Sigmoid colon (tissue), 6 donors: ENCODE measurements at regions not wholly inside any gene's neighbourhood (a gene's known extent, or its start where the extent isn't known, plus 50 kb on each side); places are given as distances from the start of the nearest gene placed in this dataset.

Source experiments
- DNase-seq: peaks from one replicate; pipeline ENCODE4 v3.0.0-alpha.2; 2019
- H3K27ac ChIP-seq, 4 donors: fragments of 200-600 bp; sonication (generic); one replicate each; pipeline ENCODE4 v1.5.1; 2016 to 2019; ENCODE audit warnings: mild to moderate bottlenecking in 1 of 4
- H3K27me3 ChIP-seq, 3 donors: fragments of 200-600 bp; sonication (generic); one replicate each; pipeline ENCODE4 v1.5.1; 2019; ENCODE audit warnings: mild to moderate bottlenecking in 1 of 3
- H3K36me3 ChIP-seq, 4 donors: fragments of 200-600 bp; sonication (generic); one replicate each; pipeline ENCODE4 v1.5.1; 2016 to 2019
- H3K4me1 ChIP-seq, 4 donors: fragments of 200-600 bp; sonication (generic); one replicate each; pipeline ENCODE4 v1.5.1; 2017 to 2019
- H3K4me3 ChIP-seq, 4 donors: fragments of 200-600 bp; sonication (generic); one replicate each; pipeline ENCODE4 v1.5.1; 2017 to 2019; ENCODE audit warnings: mild to moderate bottlenecking in 2 of 4, moderate library complexity in 1 of 4
- H3K9me3 ChIP-seq, 4 donors: fragments of 200-600 bp in 3 of 4; sonication (generic) in 3 of 4; one replicate each; pipeline versions ENCODE4 v1.5.1 to v1.6.1; 2013 to 2019
- EP300 ChIP-seq, 4 donors: sonication (generic); formaldehyde crosslinking; IDR thresholded peaks; one replicate each; pipeline ENCODE4 v1.6.1; 2017; ENCODE audit warnings: antibody characterized with exemption in 4 of 4
- POLR2A ChIP-seq, 2 donors: fragments of 450-650 bp; IDR thresholded peaks; one replicate each; pipeline ENCODE4 v1.6.1; 2016; ENCODE audit warnings: antibody characterized with exemption in 2 of 2, mild to moderate bottlenecking in 2 of 2, moderate library complexity in 2 of 2
- POLR2AphosphoS5 ChIP-seq, 4 donors: sonication (generic); formaldehyde crosslinking; IDR thresholded peaks; one replicate each; pipeline ENCODE4 v1.6.1; 2017; ENCODE audit warnings: antibody characterized with exemption in 4 of 4
- WGBS, 2 donors: extraction: QIAGEN DNeasy Blood & Tissue Kit; methylation state at CpG; one replicate each; pipeline ENCODE4 v1.1.7; 2013; 5-methylcytosine and 5-hydroxymethylcytosine counted together
- intact Hi-C: fragments of 100-400 bp; cut with DNase I; formaldehyde crosslinking; loops from one replicate; pipeline ENCODE4 v1.15.1; 2023
- TF ChIP-seq, protein P1 (sequence below), 4 experiments: fragments of 450-650 bp in 3 of 4; fragments of 200-600 bp in 1 of 4; IDR thresholded peaks; one replicate each; pipeline ENCODE4 v1.5.1; 2016 to 2019; ENCODE audit warnings: antibody characterized with exemption in 4 of 4, mild to moderate bottlenecking in 3 of 4, moderate library complexity in 2 of 4
- donor health status: healthy with polysubstance abuse.
- donor health status: healthy.

DNA sequence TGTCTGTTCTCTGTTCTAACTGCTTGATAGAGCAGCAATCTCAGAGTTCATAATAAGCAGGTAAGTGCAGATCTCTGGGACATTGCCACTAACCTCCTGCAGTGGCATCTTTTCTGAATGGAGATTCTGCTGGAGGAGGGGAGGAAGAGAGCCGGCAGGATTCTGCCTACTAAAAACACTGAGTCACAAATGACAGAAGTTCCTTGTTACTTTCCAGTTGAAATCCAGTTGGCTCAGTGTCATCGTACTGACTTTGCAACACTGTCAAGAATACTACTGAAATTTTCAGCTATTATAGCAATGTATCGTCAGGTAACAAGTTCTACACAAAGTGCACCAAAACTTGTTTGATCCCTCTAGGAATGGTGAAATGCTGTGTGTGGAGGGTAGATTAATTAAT is 79.6 kb upstream of the ST6GAL2 start:
- TF ChIP-seq POLR2AphosphoS5 (IDR thresholded peaks at IDR 0.05) = no peak
- no peak for TF ChIP-seq POLR2A (IDR thresholded peaks at IDR 0.05)
- intact Hi-C loops = no loop called here

DNA sequence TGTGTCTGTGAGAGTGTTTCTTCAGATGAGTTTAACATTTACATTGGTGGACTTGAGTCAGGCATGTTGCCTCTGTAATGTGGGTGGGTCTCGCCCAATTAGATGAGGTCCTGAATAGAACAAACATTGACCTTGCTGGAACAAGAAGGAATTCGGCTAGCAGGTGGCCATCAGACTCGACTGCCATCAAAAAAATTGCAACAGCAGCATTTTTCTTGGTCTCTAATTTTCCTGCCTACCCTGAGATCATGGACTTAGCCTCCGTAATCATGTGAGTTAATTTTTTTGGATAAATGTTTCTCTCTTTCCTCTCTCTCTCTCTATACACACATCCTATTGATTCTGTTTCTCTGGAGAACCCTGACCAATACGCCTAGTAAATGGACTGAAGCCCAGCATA is 83.8 kb upstream of the ST6GAL2 start:
- Histone ChIP-seq H3K4me1 (peaks cover 0 to 4% (median 0%) of the 10 kb centered on the region in 4 donors), H3K9me3 (no peaks in the 10 kb centered on the region), H3K27me3 (no peaks in the 10 kb centered on the region), H3K4me3 (no peak overlapping the region), H3K36me3 (no peaks in the 10 kb centered on the region), H3K27ac (no peak overlapping the region)
- 88 to 93% methylated on average over 5 of the region's 5 CpGs for WGBS, 2 donors
- TF ChIP-seq EP300 (IDR thresholded peaks at IDR 0.05) (no peak), POLR2AphosphoS5 (IDR thresholded peaks at IDR 0.05) (no peak), POLR2A (IDR thresholded peaks at IDR 0.05) (no peak)
- TF ChIP-seq, protein P1, sequence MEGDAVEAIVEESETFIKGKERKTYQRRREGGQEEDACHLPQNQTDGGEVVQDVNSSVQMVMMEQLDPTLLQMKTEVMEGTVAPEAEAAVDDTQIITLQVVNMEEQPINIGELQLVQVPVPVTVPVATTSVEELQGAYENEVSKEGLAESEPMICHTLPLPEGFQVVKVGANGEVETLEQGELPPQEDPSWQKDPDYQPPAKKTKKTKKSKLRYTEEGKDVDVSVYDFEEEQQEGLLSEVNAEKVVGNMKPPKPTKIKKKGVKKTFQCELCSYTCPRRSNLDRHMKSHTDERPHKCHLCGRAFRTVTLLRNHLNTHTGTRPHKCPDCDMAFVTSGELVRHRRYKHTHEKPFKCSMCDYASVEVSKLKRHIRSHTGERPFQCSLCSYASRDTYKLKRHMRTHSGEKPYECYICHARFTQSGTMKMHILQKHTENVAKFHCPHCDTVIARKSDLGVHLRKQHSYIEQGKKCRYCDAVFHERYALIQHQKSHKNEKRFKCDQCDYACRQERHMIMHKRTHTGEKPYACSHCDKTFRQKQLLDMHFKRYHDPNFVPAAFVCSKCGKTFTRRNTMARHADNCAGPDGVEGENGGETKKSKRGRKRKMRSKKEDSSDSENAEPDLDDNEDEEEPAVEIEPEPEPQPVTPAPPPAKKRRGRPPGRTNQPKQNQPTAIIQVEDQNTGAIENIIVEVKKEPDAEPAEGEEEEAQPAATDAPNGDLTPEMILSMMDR (IDR thresholded peaks at IDR 0.05) = no peak
- DNase-seq = no peak
- intact Hi-C loops = no loop called here

More for the DNA sequence above, 79.6 kb upstream of the ST6GAL2 start:
- peaks cover 0 to 7% (median 0%) of the 10 kb centered on the region in 4 donors for H3K4me1 ChIP-seq
- no peak overlapping the region for H3K27ac ChIP-seq
- no peak overlapping the region for H3K4me3 ChIP-seq
- no peak for DNase-seq
- no peaks in the 10 kb centered on the region for H3K9me3 ChIP-seq
- H3K27me3 ChIP-seq = no peaks in the 10 kb centered on the region
- no peaks in the 10 kb centered on the region for H3K36me3 ChIP-seq
- 86 to 91% methylated on average over 3 of the region's 3 CpGs for WGBS, 2 donors

DNA sequence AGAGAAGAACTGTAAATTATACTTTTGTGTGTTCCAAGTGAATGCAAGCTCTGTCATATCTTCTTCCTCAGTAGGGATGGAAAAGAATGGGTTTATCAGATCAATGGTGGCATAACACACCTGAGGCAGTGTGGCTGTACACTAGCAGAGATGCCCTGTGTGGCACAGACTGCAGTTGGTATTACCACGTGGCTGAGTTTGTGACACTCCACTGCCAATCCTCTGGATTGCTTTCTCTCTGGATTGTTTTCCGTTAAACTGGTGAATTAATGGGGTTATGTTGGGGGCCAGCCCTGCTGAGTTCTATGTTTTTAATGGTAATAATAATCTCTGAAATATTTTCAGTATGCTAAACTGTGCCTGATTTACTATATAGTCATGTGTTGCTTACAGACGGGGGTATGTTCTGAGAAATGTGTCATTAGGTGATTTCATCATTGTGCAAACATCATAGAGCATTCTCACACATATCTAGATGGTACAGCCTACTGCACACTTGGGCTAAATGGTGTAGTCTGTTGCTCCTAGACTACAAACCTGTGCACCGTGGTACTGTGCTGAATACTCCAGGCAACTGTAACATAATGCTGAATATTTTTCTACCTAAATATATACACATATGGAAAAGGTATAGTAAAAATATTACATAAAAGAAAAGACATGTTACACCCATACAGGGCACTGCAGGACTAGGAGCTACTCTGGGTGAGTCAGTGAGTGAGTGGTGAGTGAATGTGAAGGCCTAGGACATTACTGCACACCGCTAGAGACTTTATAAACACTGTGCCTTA is 84.7 kb upstream of the ST6GAL2 start:
- H3K27me3 ChIP-seq = no peaks in the 10 kb centered on the region
- intact Hi-C loops = no loop called here
- no peak overlapping the region for H3K4me3 ChIP-seq
- no peak for DNase-seq
- no peak overlapping the region for H3K27ac ChIP-seq
- H3K9me3 ChIP-seq = no peaks in the 10 kb centered on the region
- TF ChIP-seq EP300 (IDR thresholded peaks at IDR 0.05) = no peak
- TF ChIP-seq, protein P1 (IDR thresholded peaks at IDR 0.05) = no peak
- no peak for TF ChIP-seq POLR2A (IDR thresholded peaks at IDR 0.05)
- no peak for TF ChIP-seq POLR2AphosphoS5 (IDR thresholded peaks at IDR 0.05)
- WGBS, 2 donors = 63 to 82% methylated on average over 5 of the region's 5 CpGs
- H3K36me3 ChIP-seq = no peaks in the 10 kb centered on the region
- H3K4me1 ChIP-seq = peaks cover 0 to 4% (median 0%) of the 10 kb centered on the region in 4 donors

DNA sequence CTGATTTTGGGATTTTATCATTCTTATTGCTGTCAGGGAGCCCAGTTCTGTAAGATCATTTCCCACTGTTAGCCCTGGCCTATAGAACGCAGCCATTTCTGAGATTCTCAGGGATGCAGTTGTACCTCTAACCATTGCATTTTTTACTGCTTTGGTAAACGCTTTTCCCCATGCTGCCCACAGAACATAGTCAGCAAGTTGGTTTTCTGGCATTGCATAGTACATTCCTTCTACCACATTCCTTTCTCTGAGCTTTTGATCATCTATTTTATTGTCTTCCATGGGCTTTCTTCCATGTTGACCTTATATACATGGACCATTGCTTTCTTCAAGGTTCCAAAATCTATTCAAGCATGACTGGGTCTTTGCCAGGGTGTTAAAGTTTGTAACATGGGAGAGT is 86.8 kb upstream of the ST6GAL2 start:
- TF ChIP-seq, protein P1 (IDR thresholded peaks at IDR 0.05) = no peak
- no peak for TF ChIP-seq POLR2AphosphoS5 (IDR thresholded peaks at IDR 0.05)
- TF ChIP-seq POLR2A (IDR thresholded peaks at IDR 0.05) = no peak
- TF ChIP-seq EP300 (IDR thresholded peaks at IDR 0.05) = no peak
- no peak for DNase-seq
- Histone ChIP-seq H3K4me1 (peaks cover 0 to 4% (median 0%) of the 10 kb centered on the region in 4 donors), H3K9me3 (no peaks in the 10 kb centered on the region), H3K27me3 (no peaks in the 10 kb centered on the region), H3K4me3 (no peak overlapping the region), H3K27ac (no peak overlapping the region), H3K36me3 (no peaks in the 10 kb centered on the region)
- intact Hi-C loops = no loop called here
- WGBS, 2 donors = 86 to 89% methylated on average over 2 of the region's 2 CpGs

DNA sequence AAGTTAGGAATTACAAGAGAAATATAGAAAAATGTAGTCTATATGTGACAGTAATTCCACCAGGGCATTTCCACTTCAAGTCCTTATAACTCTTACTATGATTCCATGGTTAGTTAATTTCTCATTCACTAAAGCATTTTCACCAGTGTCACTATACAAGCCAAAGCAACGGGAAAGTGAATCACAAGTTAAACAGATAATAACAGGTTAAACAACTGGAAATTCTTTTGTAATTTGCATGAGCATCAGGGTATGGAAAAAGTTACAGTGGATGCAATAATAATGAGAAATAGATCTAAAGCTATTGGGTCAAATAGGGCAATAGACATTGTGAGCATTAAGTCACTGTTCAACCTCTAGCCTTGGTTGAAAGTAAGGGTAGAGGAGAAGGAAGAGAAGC is 88.9 kb upstream of the ST6GAL2 start:
- Histone ChIP-seq H3K27ac (no peak overlapping the region), H3K4me1 (peaks cover 0 to 4% (median 0%) of the 10 kb centered on the region in 4 donors), H3K36me3 (no peaks in the 10 kb centered on the region), H3K9me3 (no peaks in the 10 kb centered on the region), H3K27me3 (no peaks in the 10 kb centered on the region), H3K4me3 (no peak overlapping the region)
- no peak for DNase-seq
- intact Hi-C loops = no loop called here
- TF ChIP-seq, protein P1 (IDR thresholded peaks at IDR 0.05) = no peak
- TF ChIP-seq EP300 (IDR thresholded peaks at IDR 0.05) = no peak
- TF ChIP-seq POLR2A (IDR thresholded peaks at IDR 0.05) = no peak
- TF ChIP-seq POLR2AphosphoS5 (IDR thresholded peaks at IDR 0.05) = no peak
- WGBS, 2 donors = 85 to 87% methylated on average over 1 of the region's 1 CpG
